NCI-H2227 (cell line): ENCODE measurements at regions not wholly inside any gene's neighbourhood (a gene's known extent, or its start where the extent isn't known, plus 50 kb on each side); places are given as distances from the start of the nearest gene placed in this dataset.

ENCODE experiments used
- DNase-seq: peaks from one replicate; lab custom pipeline; 2025; ENCODE audit not compliant: unreplicated experiment; lab: John Stamatoyannopoulos, UW

GRCh38 chr3:99502871-99503270 is 135.5 kb upstream of the COL8A1 start:
- DNase-seq: no peak

GRCh38 chr3:99500485-99500884 is 137.9 kb upstream of the COL8A1 start:
- no peak for DNase-seq

DNA sequence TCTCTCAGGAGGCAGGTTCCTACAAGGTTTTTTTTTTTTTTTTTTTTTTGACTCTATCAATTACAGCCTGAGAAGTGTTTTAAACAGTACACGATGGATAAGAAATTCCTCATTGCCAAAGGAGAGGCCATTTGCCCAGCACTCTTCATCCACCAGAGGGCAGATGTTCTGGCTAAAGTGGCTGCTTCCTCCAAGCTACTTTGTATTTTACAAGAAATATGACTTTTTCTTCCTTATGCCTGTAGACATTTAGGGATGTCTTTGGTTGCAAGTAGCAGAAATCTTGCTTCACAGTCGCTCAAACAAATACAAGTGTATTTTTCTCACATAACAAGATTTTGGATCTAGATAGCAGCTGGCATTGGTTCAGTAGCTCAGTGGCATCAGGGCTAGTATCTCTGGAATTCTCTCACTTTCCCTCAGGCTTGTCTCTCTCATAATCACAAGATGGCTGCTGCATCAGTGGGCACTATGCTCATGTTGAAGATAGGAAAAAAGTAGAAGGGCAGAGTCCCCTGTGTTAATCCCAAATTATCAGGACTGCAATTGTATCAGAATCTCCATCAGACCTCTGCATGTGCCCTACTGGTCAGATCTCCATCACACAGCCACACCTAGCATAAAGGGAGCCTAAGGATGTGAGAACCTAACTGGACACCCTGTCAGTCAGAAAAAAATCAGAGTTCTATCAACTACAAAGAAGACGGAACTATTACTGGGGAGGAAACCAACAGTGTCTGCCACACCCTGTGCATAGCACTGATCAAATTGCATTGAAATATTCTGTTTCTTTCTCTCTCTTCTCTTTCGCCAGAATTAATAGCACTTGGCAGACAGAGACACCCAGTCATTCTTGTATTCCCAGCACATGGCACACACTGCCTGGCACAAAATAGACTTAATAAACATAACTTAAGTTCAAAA is 138.9 kb upstream of the COL8A1 start:
- no peak for DNase-seq

DNA sequence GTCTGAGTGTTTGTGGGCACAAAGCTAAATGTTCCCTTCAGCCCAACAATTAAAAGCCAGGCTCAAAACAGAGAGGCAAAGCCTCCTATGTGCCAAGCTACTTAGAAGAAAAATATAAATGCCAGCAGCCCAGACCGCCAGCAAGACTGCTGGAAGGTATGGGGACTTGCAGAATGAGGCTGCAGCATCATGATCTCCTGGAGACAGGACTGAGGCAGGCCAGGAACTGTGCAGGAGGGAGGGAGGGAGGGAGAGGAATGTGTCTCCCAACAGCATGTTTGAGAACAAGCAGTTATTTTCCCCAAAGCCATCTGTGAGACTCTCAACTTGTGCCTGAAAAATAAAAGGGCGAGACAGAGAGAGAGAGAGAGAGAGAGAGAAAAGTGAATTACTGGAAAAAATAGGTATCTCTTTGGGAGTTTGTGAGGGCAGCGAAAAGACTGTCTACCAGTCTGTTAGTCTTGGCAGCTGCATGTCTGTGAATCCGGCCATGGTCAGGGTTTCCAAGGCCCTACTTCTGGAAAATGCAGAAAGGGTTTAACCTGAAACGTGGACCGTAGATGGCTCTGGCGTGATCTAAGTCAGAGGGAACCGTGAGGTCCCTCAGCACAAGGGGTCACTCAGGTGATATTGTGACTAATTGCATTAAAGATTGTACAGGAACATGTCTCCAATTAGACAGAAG is 139.7 kb upstream of the COL8A1 start:
- DNase-seq: no peak

DNA sequence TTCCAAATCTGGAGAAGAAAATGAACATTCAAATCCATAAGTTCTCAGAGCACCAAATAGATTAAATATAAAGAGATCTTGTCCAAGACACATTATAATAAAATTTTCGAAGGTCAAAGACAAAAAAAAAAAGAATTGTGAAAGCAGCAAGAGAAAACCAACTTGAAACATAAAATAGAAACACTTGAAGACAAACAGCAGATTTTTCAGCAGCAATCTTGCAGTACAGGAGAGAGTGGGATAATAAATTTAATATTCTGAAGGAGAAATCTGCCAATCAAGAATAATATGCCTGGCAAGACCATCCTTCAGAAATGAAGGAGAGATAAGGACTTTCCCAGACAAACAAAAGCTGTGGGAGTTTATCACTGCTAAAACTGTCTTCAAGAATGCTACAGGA is 150.5 kb upstream of the COL8A1 start:
- no peak for DNase-seq

DNA sequence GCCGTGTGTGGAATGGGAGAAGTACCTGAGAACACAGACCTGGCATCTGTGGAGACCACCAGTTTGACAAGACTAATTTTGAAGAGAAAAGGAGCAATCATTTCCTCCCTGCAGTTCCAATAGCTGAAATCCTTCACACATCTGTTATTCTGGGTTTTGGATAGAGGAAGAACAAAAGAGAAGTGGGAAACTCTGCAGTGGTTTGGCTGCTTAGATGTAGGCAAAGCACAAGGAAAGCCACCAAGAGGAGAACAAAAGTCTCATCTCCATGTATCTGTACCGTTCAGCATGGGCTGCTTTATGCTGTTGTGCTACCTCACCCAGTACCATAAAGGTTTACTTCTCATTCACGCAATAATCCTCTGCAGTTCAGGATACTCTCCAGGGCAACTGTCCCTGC is 153.1 kb upstream of the COL8A1 start:
- no peak for DNase-seq

- DNase-seq: no peak
These were observed 153.5 kb upstream of the COL8A1 start for GRCh38 chr3:99484871-99485270.

DNA sequence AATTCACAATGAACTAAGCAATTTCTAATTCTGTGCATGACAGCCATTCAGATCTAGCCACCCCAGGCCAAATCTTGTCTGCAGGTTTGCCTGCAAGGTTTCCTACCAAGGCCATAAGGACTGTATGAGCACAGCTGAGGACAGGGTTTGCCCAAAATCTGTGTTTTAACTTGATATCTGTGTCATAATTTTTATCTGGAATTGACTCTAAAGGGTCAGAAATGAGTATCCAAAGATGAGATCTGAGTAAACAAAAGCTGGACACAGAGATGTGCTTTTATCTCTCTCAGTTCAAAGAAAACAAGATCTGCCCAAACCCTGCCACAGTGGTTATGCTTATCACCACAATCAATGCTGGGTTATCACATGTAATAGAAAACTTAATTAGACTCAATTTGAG is 154.6 kb upstream of the COL8A1 start:
- DNase-seq: no peak

DNA sequence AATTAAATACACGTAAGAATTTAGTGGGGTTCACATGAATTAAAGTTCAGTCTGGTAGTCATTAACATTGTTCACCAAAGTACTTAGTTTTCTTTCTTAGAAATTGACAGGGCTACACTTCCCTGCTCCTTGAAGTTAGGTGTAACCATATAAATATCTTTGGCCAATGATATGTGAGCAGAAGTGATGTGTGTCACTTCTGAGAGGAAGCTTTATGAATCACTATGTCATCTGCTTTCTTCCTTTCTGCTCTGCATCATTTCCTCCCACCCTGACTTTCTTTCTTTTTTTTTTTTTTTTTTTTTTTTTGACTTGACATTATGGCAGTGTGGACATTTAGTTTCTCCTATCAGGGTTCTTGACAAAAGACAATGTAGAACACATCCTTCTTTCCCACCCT is 156.2 kb upstream of the COL8A1 start:
- DNase-seq: no peak

GRCh38 chr3:99481561-99481960 is 156.8 kb upstream of the COL8A1 start:
- no peak for DNase-seq

DNA sequence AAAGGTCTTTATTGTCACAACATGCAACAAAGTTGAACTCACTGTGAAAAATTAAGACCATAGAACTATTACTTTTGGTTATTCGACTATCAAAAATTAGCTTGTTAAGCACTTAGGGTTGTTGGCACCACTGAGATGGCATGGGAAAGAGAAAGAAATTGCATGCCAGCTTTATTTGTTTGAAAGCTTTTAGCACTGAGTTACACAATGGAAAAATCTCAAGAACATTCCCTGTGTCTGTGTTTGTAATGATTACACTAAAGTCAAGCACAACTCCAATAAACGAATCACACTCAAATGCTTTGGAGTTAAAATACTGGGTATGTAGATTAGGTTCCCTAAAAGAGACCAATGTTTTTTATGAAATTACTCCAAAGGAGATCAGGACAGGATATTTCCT is 158.6 kb upstream of the COL8A1 start:
- DNase-seq: no peak

GRCh38 chr3:99477650-99478049 is 160.7 kb upstream of the COL8A1 start:
- DNase-seq: no peak

GRCh38 chr3:99475229-99475628 is 163.2 kb upstream of the COL8A1 start:
- DNase-seq: no peak

- no peak for DNase-seq
These were observed 163.6 kb upstream of the COL8A1 start for GRCh38 chr3:99474776-99475175.

DNA sequence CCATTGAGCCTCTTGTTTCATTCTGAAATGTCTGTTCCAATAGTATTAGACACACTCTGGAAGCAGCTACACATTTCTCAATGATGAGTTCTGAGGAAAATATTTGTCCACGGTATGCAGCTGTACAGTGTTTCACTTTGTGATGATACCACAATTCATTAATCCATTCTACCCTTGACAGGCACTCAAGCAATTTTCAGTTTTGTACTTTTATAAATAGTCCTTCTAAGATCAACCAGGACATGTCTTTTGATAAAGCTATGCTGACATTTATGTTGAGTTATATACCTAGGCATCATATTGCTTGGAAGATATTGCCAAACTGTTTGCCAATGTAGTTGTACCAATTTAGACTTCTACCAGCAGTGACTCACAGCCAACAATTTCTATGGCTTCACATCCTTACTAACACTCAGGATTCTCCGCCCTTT is 165.1 kb upstream of the COL8A1 start:
- no peak for DNase-seq

- no peak for DNase-seq
These were observed 166.0 kb upstream of the COL8A1 start for GRCh38 chr3:99472385-99472784.

- DNase-seq: no peak
These were observed 166.8 kb upstream of the COL8A1 start for GRCh38 chr3:99471353-99472323.

DNA sequence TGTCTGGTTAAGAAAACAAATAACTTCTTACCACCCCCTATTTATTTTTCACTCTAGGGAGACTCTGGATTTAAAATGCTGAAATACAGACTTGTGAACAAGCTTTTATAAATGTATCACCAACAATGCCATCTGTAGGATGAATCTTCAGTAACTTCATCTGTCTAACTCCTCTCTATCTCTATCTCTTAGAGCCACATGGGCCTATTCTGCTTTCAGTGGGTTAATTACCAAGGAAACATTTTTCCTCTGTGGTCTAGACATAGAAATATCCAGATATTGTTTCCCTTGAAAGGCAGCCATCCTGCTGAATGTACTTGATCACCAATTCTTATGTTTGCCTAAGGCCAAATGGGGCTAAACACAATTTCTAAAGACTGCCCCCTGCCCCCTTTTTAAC is 167.6 kb upstream of the COL8A1 start:
- no peak for DNase-seq

- DNase-seq: no peak
These were observed 169.5 kb upstream of the COL8A1 start for GRCh38 chr3:99468918-99469317.

DNA sequence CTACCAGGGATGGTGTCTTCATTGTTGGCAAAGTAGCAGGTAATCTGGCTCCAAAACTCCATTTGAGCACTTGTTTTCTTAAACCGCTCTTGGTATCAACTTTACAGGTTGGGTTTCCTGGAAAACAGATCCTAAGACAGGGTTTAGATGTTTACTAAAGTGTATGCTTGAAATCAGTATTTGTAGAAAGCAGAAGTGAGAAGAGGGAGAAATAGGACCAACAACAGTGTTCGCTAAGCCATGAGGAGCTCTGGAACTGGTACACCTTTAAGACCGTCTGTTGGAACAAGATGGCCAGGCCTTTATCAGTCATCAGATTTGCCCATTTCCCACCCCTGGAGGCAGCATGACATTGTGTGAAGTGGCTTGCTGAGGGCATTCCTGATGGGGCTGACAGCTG is 171.0 kb upstream of the COL8A1 start:
- no peak for DNase-seq

GRCh38 chr3:99466331-99466730 is 172.1 kb upstream of the COL8A1 start:
- DNase-seq: no peak
